Stimulated activated effector memory CD8-positive, alpha-beta T cell treated with anti-CD3 and anti-CD28 coated beads, Interleukin-12 subunit alpha, Interleukin-12 subunit beta, amount 100 ng/mL, for 72 hours (primary cell): ENCODE measurements at regions not wholly inside any gene's neighbourhood (a gene's known extent, or its start where the extent isn't known, plus 50 kb on each side); places are given as distances from the start of the nearest gene placed in this dataset.

Experiments
- ATAC-seq: fragments of 150-1000 bp; cut with Tn5 transposase; 2 replicates; pipeline ENCODE4 v1.10.0; 2021
- DNase-seq, 2 donors: peaks; one replicate each; pipeline ENCODE4 v3.0.0; 2021 to 2022; ENCODE audit warnings: low spot score in 2 of 2
- H3K27ac Mint-ChIP-seq: one replicate; pipeline ENCODE4 v1.8.0; 2022; ENCODE audit warnings: mild to moderate bottlenecking, mixed read lengths
- H3K36me3 Mint-ChIP-seq: one replicate; pipeline ENCODE4 v1.8.0; 2022; ENCODE audit warnings: mild to moderate bottlenecking, mixed read lengths
- H3K4me1 Mint-ChIP-seq: one replicate; pipeline ENCODE4 v1.8.0; 2022; ENCODE audit warnings: mixed read lengths
- H3K4me3 Mint-ChIP-seq: one replicate; pipeline ENCODE4 v1.8.0; 2022; ENCODE audit warnings: mild to moderate bottlenecking, mixed read lengths
- H3K9me3 Mint-ChIP-seq: one replicate; pipeline ENCODE4 v1.8.0; 2022; ENCODE audit warnings: mixed read lengths

- DNase-seq, result no peak
- no peak overlapping the region for H3K27ac Mint-ChIP-seq
- peaks cover 5% of the 10 kb centered on the region for H3K9me3 Mint-ChIP-seq
- ATAC-seq, result no peak
- H3K4me3 Mint-ChIP-seq, result no peak overlapping the region
- no peaks in the 10 kb centered on the region for H3K4me1 Mint-ChIP-seq
- H3K36me3 Mint-ChIP-seq, result no peaks in the 10 kb centered on the region
Measured at GRCh38 chr2:211113334-211114175, 557.2 kb downstream of the CPS1 start.

GRCh38 chr2:211114826-211115455, 558.5 kb downstream of the CPS1 start:
- ATAC-seq, result no peak
- Mint-ChIP-seq H3K4me1 (no peaks in the 10 kb centered on the region), H3K9me3 (peaks cover under 1% of the 10 kb centered on the region), H3K4me3 (no peak overlapping the region), H3K36me3 (no peaks in the 10 kb centered on the region), H3K27ac (no peak overlapping the region)
- DNase-seq, result no peak

GRCh38 chr2:211117026-211117425, 560.6 kb downstream of the CPS1 start:
- H3K36me3 Mint-ChIP-seq, result no peaks in the 10 kb centered on the region
- peaks cover 4% of the 10 kb centered on the region for H3K9me3 Mint-ChIP-seq
- H3K4me3 Mint-ChIP-seq, result no peak overlapping the region
- no peak overlapping the region for H3K27ac Mint-ChIP-seq
- DNase-seq (no peak), ATAC-seq (no peak)
- H3K4me1 Mint-ChIP-seq, result no peaks in the 10 kb centered on the region

- Mint-ChIP-seq H3K36me3 (no peaks in the 10 kb centered on the region), H3K27ac (no peak overlapping the region), H3K4me3 (no peak overlapping the region), H3K4me1 (no peaks in the 10 kb centered on the region), H3K9me3 (peaks cover 3% of the 10 kb centered on the region)
- no peak for ATAC-seq
- DNase-seq, result no peak
Measured at GRCh38 chr2:211126256-211126655, 569.9 kb downstream of the CPS1 start.

- DNase-seq (no peak), ATAC-seq (no peak)
- Mint-ChIP-seq H3K27ac (no peak overlapping the region), H3K36me3 (no peaks in the 10 kb centered on the region), H3K4me3 (no peak overlapping the region), H3K4me1 (no peaks in the 10 kb centered on the region), H3K9me3 (peaks cover 3% of the 10 kb centered on the region)
Measured at GRCh38 chr2:211127501-211127900, 571.1 kb downstream of the CPS1 start.

GRCh38 chr2:211128287-211128686, 571.9 kb downstream of the CPS1 start:
- H3K4me1 Mint-ChIP-seq, result no peaks in the 10 kb centered on the region
- H3K4me3 Mint-ChIP-seq, result no peak overlapping the region
- no peaks in the 10 kb centered on the region for H3K9me3 Mint-ChIP-seq
- DNase-seq (no peak), ATAC-seq (no peak)
- H3K27ac Mint-ChIP-seq, result no peak overlapping the region
- no peaks in the 10 kb centered on the region for H3K36me3 Mint-ChIP-seq

GRCh38 chr2:211129798-211130197, 573.4 kb downstream of the CPS1 start:
- no peak for DNase-seq
- no peak for ATAC-seq
- no peak overlapping the region for H3K4me3 Mint-ChIP-seq
- H3K36me3 Mint-ChIP-seq, result no peaks in the 10 kb centered on the region
- no peak overlapping the region for H3K27ac Mint-ChIP-seq
- H3K4me1 Mint-ChIP-seq, result no peaks in the 10 kb centered on the region
- H3K9me3 Mint-ChIP-seq, result no peaks in the 10 kb centered on the region

GRCh38 chr2:211132046-211132445, 575.6 kb downstream of the CPS1 start:
- no peak overlapping the region for H3K27ac Mint-ChIP-seq
- H3K9me3 Mint-ChIP-seq, result no peaks in the 10 kb centered on the region
- H3K36me3 Mint-ChIP-seq, result no peaks in the 10 kb centered on the region
- no peak for DNase-seq
- no peak overlapping the region for H3K4me3 Mint-ChIP-seq
- no peak for ATAC-seq
- no peaks in the 10 kb centered on the region for H3K4me1 Mint-ChIP-seq

- Mint-ChIP-seq H3K9me3 (no peaks in the 10 kb centered on the region), H3K4me3 (no peak overlapping the region), H3K4me1 (no peaks in the 10 kb centered on the region), H3K36me3 (no peaks in the 10 kb centered on the region), H3K27ac (no peak overlapping the region)
- DNase-seq (no peak), ATAC-seq (no peak)
Measured at GRCh38 chr2:211132573-211132972, 576.2 kb downstream of the CPS1 start.

GRCh38 chr2:211133766-211134165, 577.4 kb downstream of the CPS1 start:
- H3K36me3 Mint-ChIP-seq, result no peaks in the 10 kb centered on the region
- no peaks in the 10 kb centered on the region for H3K9me3 Mint-ChIP-seq
- no peak for DNase-seq

GRCh38 chr2:211138551-211138950, 582.2 kb downstream of the CPS1 start:
- H3K9me3 Mint-ChIP-seq, result peaks cover 7% of the 10 kb centered on the region
- ATAC-seq (no peak), DNase-seq (no peak)
- H3K4me1 Mint-ChIP-seq, result no peaks in the 10 kb centered on the region
- no peak overlapping the region for H3K27ac Mint-ChIP-seq
- H3K4me3 Mint-ChIP-seq, result no peak overlapping the region
- no peaks in the 10 kb centered on the region for H3K36me3 Mint-ChIP-seq

More at GRCh38 chr2:211133766-211134165, 577.4 kb downstream of the CPS1 start:
- Mint-ChIP-seq H3K4me3 (no peak overlapping the region), H3K4me1 (no peaks in the 10 kb centered on the region), H3K27ac (no peak overlapping the region)
- no peak for ATAC-seq

- no peaks in the 10 kb centered on the region for H3K36me3 Mint-ChIP-seq
- peaks cover 10% of the 10 kb centered on the region for H3K9me3 Mint-ChIP-seq
- no peak for ATAC-seq
- DNase-seq, result no peak
- no peak overlapping the region for H3K27ac Mint-ChIP-seq
- no peak overlapping the region for H3K4me3 Mint-ChIP-seq
- no peaks in the 10 kb centered on the region for H3K4me1 Mint-ChIP-seq
Measured at GRCh38 chr2:211141646-211142045, 585.2 kb downstream of the CPS1 start.

GRCh38 chr2:211144078-211144477, 587.7 kb downstream of the CPS1 start:
- no peaks in the 10 kb centered on the region for H3K36me3 Mint-ChIP-seq
- no peaks in the 10 kb centered on the region for H3K4me1 Mint-ChIP-seq
- peaks cover 10% of the 10 kb centered on the region for H3K9me3 Mint-ChIP-seq
- ATAC-seq, result no peak
- DNase-seq, result no peak
- H3K27ac Mint-ChIP-seq, result no peak overlapping the region
- no peak overlapping the region for H3K4me3 Mint-ChIP-seq

GRCh38 chr2:211144974-211145665, 588.7 kb downstream of the CPS1 start:
- DNase-seq, result no peak
- ATAC-seq, result no peak
- no peaks in the 10 kb centered on the region for H3K4me1 Mint-ChIP-seq
- H3K9me3 Mint-ChIP-seq, result peaks cover 5% of the 10 kb centered on the region
- no peaks in the 10 kb centered on the region for H3K36me3 Mint-ChIP-seq
- H3K4me3 Mint-ChIP-seq, result no peak overlapping the region
- no peak overlapping the region for H3K27ac Mint-ChIP-seq

- Mint-ChIP-seq H3K4me3 (no peak overlapping the region), H3K36me3 (no peaks in the 10 kb centered on the region), H3K27ac (no peak overlapping the region), H3K9me3 (no peaks in the 10 kb centered on the region), H3K4me1 (no peaks in the 10 kb centered on the region)
- ATAC-seq (no peak), DNase-seq (no peak)
Measured at GRCh38 chr2:211149731-211150130, 593.3 kb downstream of the CPS1 start.

- H3K4me3 Mint-ChIP-seq, result no peak overlapping the region
- ATAC-seq (no peak), DNase-seq (no peak)
- H3K9me3 Mint-ChIP-seq, result peaks cover 2% of the 10 kb centered on the region
- no peak overlapping the region for H3K27ac Mint-ChIP-seq
- no peaks in the 10 kb centered on the region for H3K4me1 Mint-ChIP-seq
- H3K36me3 Mint-ChIP-seq, result no peaks in the 10 kb centered on the region
Measured at GRCh38 chr2:211157211-211157610, 600.8 kb downstream of the CPS1 start.
